ENCODE measurements at regions not wholly inside any gene's neighbourhood (a gene's known extent, or its start where the extent isn't known, plus 50 kb on each side); places are given as distances from the start of the nearest gene placed in this dataset.

DNA sequence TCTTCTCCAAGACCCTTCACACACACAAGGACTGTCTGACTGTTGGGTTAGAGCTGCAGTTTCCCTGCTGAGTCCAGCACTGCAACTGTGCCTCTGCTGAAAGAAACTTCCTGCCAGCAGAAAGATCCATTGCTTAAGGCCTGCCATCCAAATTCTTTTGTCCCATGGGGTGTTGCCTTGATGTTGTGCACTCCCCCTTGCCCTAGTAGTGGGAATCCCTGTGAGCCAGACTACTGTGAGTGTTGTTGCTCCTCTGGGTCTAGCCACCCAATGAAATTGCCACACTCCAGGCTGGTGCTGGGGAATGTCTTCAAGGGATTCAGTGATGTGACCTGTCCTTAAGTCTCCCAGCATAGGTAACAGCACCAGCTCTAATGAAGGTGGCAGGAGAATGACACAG is 166.6 kb upstream of the PDE3A start:
- TF ChIP-seq EP300 (IDR thresholded peaks at IDR 0.05) (no peak), POLR2A (IDR thresholded peaks at IDR 0.05) (no peak), POLR2AphosphoS5 (IDR thresholded peaks at IDR 0.05) (no peak)
- TF ChIP-seq, protein P1, sequence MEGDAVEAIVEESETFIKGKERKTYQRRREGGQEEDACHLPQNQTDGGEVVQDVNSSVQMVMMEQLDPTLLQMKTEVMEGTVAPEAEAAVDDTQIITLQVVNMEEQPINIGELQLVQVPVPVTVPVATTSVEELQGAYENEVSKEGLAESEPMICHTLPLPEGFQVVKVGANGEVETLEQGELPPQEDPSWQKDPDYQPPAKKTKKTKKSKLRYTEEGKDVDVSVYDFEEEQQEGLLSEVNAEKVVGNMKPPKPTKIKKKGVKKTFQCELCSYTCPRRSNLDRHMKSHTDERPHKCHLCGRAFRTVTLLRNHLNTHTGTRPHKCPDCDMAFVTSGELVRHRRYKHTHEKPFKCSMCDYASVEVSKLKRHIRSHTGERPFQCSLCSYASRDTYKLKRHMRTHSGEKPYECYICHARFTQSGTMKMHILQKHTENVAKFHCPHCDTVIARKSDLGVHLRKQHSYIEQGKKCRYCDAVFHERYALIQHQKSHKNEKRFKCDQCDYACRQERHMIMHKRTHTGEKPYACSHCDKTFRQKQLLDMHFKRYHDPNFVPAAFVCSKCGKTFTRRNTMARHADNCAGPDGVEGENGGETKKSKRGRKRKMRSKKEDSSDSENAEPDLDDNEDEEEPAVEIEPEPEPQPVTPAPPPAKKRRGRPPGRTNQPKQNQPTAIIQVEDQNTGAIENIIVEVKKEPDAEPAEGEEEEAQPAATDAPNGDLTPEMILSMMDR (IDR thresholded peaks at IDR 0.05): no peak

Measured in suprapubic skin (tissue), 4 donors.